ENCODE measurements at regions not wholly inside any gene's neighbourhood (a gene's known extent, or its start where the extent isn't known, plus 50 kb on each side); places are given as distances from the start of the nearest gene placed in this dataset.

DNA sequence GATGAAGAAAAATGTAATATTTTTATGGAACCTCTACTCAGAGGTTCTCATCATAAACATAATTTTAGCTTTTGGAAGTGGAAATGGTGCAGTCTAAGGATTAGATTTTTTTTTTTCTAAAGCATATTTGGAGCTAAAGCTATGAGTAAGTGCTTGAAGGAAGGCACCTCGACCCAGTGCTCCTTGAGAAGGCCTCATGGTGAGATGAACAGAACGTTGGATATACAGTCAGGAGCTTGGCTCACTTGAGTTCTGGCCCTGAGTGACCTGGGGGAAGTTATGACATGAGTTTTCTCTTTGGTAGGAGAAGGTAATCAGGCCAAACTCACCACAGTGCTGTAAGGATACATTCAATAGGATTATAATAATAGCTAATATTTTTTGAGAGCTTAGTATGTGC lies 163.3 kb downstream of the JCAD start:
- H3K4me3 ChIP-seq (ENCODE audit: low read depth, low read length): no peak overlapping the region
- no peaks in the 10 kb centered on the region for H3K27me3 ChIP-seq (ENCODE audit: control insufficient read depth, insufficient read depth, low read length)
- no peaks in the 10 kb centered on the region for H3K36me3 ChIP-seq (ENCODE audit: control insufficient read depth, insufficient read depth, low read length)
- no peak for DNase-seq (ENCODE audit: low read depth)
- FAIRE-seq: no peak
- TF ChIP-seq, protein P1, sequence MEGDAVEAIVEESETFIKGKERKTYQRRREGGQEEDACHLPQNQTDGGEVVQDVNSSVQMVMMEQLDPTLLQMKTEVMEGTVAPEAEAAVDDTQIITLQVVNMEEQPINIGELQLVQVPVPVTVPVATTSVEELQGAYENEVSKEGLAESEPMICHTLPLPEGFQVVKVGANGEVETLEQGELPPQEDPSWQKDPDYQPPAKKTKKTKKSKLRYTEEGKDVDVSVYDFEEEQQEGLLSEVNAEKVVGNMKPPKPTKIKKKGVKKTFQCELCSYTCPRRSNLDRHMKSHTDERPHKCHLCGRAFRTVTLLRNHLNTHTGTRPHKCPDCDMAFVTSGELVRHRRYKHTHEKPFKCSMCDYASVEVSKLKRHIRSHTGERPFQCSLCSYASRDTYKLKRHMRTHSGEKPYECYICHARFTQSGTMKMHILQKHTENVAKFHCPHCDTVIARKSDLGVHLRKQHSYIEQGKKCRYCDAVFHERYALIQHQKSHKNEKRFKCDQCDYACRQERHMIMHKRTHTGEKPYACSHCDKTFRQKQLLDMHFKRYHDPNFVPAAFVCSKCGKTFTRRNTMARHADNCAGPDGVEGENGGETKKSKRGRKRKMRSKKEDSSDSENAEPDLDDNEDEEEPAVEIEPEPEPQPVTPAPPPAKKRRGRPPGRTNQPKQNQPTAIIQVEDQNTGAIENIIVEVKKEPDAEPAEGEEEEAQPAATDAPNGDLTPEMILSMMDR (IDR thresholded peaks at IDR 0.05; ENCODE audit: insufficient read depth, low read length, severe bottlenecking): no peak

GRCh38 chr10:29895456-29895855 lies 163.9 kb downstream of the JCAD start:
- FAIRE-seq (no peak), DNase-seq (ENCODE audit: low read depth) (no peak)
- no peaks in the 10 kb centered on the region for H3K36me3 ChIP-seq (ENCODE audit: control insufficient read depth, insufficient read depth, low read length)
- TF ChIP-seq, protein P1 (IDR thresholded peaks at IDR 0.05; ENCODE audit: insufficient read depth, low read length, severe bottlenecking): no peak
- no peaks in the 10 kb centered on the region for H3K27me3 ChIP-seq (ENCODE audit: control insufficient read depth, insufficient read depth, low read length)
- no peak overlapping the region for H3K4me3 ChIP-seq (ENCODE audit: low read depth, low read length)

DNA sequence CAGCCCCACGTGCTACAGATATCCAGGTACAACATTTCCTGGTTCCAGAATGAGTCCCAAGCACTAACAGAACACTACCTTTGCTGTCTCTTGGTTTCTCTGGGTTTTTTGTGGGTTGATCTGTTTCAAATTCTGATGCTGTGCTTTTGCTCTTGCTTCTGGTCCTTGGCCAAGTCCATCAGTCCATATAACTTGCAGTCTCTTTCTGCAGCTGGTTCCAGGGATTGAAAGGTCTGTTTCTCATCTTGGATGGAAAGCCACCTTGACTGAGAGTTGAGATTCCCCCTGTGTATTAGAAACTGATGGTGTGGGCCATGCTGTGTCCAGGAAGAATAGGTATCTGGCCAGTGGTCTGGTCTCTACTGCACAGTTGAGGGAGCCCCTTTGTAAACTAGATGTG lies 171.1 kb downstream of the JCAD start:
- no peaks in the 10 kb centered on the region for H3K27me3 ChIP-seq (ENCODE audit: control insufficient read depth, insufficient read depth, low read length)
- H3K4me3 ChIP-seq (ENCODE audit: low read depth, low read length): no peak overlapping the region
- DNase-seq (ENCODE audit: low read depth) (no peak), FAIRE-seq (no peak)
- no peaks in the 10 kb centered on the region for H3K36me3 ChIP-seq (ENCODE audit: control insufficient read depth, insufficient read depth, low read length)
- TF ChIP-seq, protein P1 (IDR thresholded peaks at IDR 0.05; ENCODE audit: insufficient read depth, low read length, severe bottlenecking): no peak

DNA sequence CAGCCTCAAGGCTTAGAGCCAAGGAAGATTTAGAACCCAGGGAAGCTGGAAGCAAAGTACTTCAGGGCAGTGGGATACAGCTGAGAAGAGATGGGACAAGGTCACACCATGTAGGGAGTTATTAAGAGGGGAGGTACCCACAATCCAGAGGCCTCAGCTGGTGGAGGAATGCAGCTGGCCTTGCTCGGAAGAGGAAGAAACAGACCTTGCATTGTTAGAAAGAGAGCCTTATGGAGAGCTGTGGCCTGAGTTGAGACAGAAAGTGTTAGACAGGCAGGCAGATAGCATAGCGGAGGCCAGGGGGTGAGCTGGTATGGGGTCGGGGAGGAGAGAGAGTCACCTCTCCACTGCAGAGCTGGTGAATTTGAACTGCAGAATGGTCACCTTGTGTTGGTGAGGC lies 173.1 kb downstream of the JCAD start:
- no peak for DNase-seq (ENCODE audit: low read depth)
- no peak overlapping the region for H3K4me3 ChIP-seq (ENCODE audit: low read depth, low read length)
- TF ChIP-seq, protein P1 (IDR thresholded peaks at IDR 0.05; ENCODE audit: insufficient read depth, low read length, severe bottlenecking): no peak
- H3K36me3 ChIP-seq (ENCODE audit: control insufficient read depth, insufficient read depth, low read length): no peaks in the 10 kb centered on the region
- FAIRE-seq: no peak
- no peaks in the 10 kb centered on the region for H3K27me3 ChIP-seq (ENCODE audit: control insufficient read depth, insufficient read depth, low read length)

DNA sequence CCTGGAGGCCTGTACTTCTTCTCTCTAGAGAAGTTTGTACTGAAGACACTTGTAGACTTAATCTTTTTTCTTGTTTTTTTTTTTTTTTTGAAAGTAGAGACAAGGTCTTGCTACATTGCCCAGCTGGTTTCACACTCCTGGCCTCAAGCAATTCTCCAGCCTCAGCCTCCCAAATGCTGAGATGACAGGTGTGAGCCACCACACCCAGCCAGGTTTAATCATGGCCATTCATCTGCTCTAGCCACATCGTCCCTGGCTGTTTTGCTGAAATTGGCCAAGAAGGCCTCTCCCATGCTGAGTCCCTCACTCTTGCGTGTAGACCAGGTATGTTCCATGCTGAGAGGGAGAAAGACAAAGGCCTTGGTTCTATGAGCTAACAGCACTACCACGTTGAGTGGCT lies 176.2 kb downstream of the JCAD start:
- FAIRE-seq: no peak
- DNase-seq (ENCODE audit: low read depth): no peak

GRCh38 chr10:29882766-29883165 lies 176.6 kb downstream of the JCAD start:
- FAIRE-seq: no peak
- DNase-seq (ENCODE audit: low read depth): no peak
- H3K4me3 ChIP-seq (ENCODE audit: low read depth, low read length): no peak overlapping the region
- TF ChIP-seq, protein P1 (IDR thresholded peaks at IDR 0.05; ENCODE audit: insufficient read depth, low read length, severe bottlenecking): no peak
- H3K27me3 ChIP-seq (ENCODE audit: control insufficient read depth, insufficient read depth, low read length): no peaks in the 10 kb centered on the region
- no peaks in the 10 kb centered on the region for H3K36me3 ChIP-seq (ENCODE audit: control insufficient read depth, insufficient read depth, low read length)

More for the DNA sequence above, 176.2 kb downstream of the JCAD start:
- H3K4me3 ChIP-seq (ENCODE audit: low read depth, low read length): no peak overlapping the region
- no peaks in the 10 kb centered on the region for H3K36me3 ChIP-seq (ENCODE audit: control insufficient read depth, insufficient read depth, low read length)
- H3K27me3 ChIP-seq (ENCODE audit: control insufficient read depth, insufficient read depth, low read length): no peaks in the 10 kb centered on the region
- TF ChIP-seq, protein P1 (IDR thresholded peaks at IDR 0.05; ENCODE audit: insufficient read depth, low read length, severe bottlenecking): no peak
